Keratinocyte (primary cell): ENCODE measurements at regions not wholly inside any gene's neighbourhood (a gene's known extent, or its start where the extent isn't known, plus 50 kb on each side); places are given as distances from the start of the nearest gene placed in this dataset.

Experiments
- DNase-seq: peaks from one replicate; pipeline ENCODE4 v3.0.0-alpha.2; 2011; ENCODE audit warnings: low read depth, missing footprints, low spot score
- FAIRE-seq: peaks from 2 replicates; lab custom pipeline; 2011; peaks lifted over from hg19 to GRCh38; lab: Jason Lieb, UNC
- H2AFZ ChIP-seq: 2 replicates; pipeline ENCODE4 v1.6.0; 2012; ENCODE audit warnings: low read length, control low read depth, inconsistent platforms; ENCODE audit not compliant: control insufficient read depth
- H3K27ac ChIP-seq: 2 replicates; pipeline ENCODE4 v1.5.1; 2011; ENCODE audit warnings: low read length; ENCODE audit not compliant: control insufficient read depth, insufficient read depth
- H3K27me3 ChIP-seq: 3 replicates; pipeline ENCODE4 v1.6.0; 2011; ENCODE audit warnings: low read length; ENCODE audit not compliant: control insufficient read depth, insufficient read depth; ENCODE audit errors: extremely low read depth
- H3K36me3 ChIP-seq, 2 experiments: 2 replicates in 1 of 2; 3 replicates in 1 of 2; pipeline ENCODE4 v1.5.1; 2011; ENCODE audit warnings: low read length in 2 of 2, mild to moderate bottlenecking in 1 of 2; ENCODE audit not compliant: control insufficient read depth in 2 of 2, insufficient read depth in 2 of 2; ENCODE audit errors: extremely low read depth in 1 of 2
- H3K4me1 ChIP-seq: 3 replicates; pipeline ENCODE4 v1.5.1; 2011; ENCODE audit warnings: low read length; ENCODE audit not compliant: control insufficient read depth, insufficient read depth; ENCODE audit errors: extremely low read depth
- H3K4me2 ChIP-seq: 3 replicates; pipeline ENCODE4 v1.6.0; 2011; ENCODE audit warnings: low read depth, low read length; ENCODE audit not compliant: control insufficient read depth, insufficient read depth; ENCODE audit errors: extremely low read depth
- H3K4me3 ChIP-seq, 3 experiments: fragments of 200-600 bp in 1 of 3; sonication (generic) in 1 of 3; 2 replicates in 2 of 3; 3 replicates in 1 of 3; pipeline ENCODE4 v1.5.1; 2011 to 2016; ENCODE audit warnings: low read length in 3 of 3, mild to moderate bottlenecking in 3 of 3, control low read depth in 2 of 3, inconsistent platforms in 1 of 3, low read depth in 1 of 3, mixed read lengths in 1 of 3, mixed run types in 1 of 3, moderate library complexity in 1 of 3; ENCODE audit not compliant: control insufficient read depth in 2 of 3, insufficient read depth in 2 of 3; ENCODE audit errors: extremely low read depth in 1 of 3
- H3K79me2 ChIP-seq: 2 replicates; pipeline ENCODE4 v1.6.0; 2012; ENCODE audit warnings: low read length; ENCODE audit not compliant: control insufficient read depth, insufficient read depth
- H3K9ac ChIP-seq: 3 replicates; pipeline ENCODE4 v1.6.0; 2011; ENCODE audit warnings: low read length; ENCODE audit not compliant: control insufficient read depth, insufficient read depth; ENCODE audit errors: extremely low read depth
- H3K9me1 ChIP-seq: 3 replicates; pipeline ENCODE4 v1.6.0; 2011; ENCODE audit warnings: low read length; ENCODE audit not compliant: control insufficient read depth, insufficient read depth; ENCODE audit errors: extremely low read depth
- H3K9me3 ChIP-seq: 2 replicates; pipeline ENCODE4 v1.5.1; 2012; ENCODE audit warnings: low read depth, low read length; ENCODE audit not compliant: control insufficient read depth
- H4K20me1 ChIP-seq: 3 replicates; pipeline ENCODE4 v1.6.0; 2011; ENCODE audit warnings: low read length; ENCODE audit not compliant: control insufficient read depth, insufficient read depth; ENCODE audit errors: extremely low read depth
- CTCF ChIP-seq, 3 experiments: IDR thresholded peaks in 1 of 3; conservative IDR thresholded peaks in 1 of 3; optimal IDR thresholded peaks in 1 of 3; 2 replicates in 2 of 3; 3 replicates in 1 of 3; pipeline versions ENCODE3 to v1.5.1; 2011; ENCODE audit warnings: low read length in 3 of 3, mild to moderate bottlenecking in 3 of 3, moderate library complexity in 2 of 3, control low read depth in 1 of 3, inconsistent platforms in 1 of 3; ENCODE audit not compliant: insufficient read depth in 2 of 3; ENCODE audit errors: extremely low read depth in 1 of 3
- EZH2 ChIP-seq: IDR thresholded peaks from one replicate; pipeline ENCODE4 v1.6.1; 2012; ENCODE audit warnings: inconsistent platforms, mild to moderate bottlenecking, low read length, moderate library complexity
- dilution Hi-C: fragments of 300-500 bp; cut with MboI; formaldehyde crosslinking; loops from one replicate; pipeline ENCODE4 v1.7.0; 2020; ENCODE audit warnings: low sequenced_read_pairs; ENCODE audit not compliant: extremely low pct_ligation_motif_present

- no peak for TF ChIP-seq CTCF (optimal IDR thresholded peaks at IDR 0.05 in 1 of 3, IDR thresholded peaks at IDR 0.05 in 1 of 3, conservative IDR thresholded peaks at IDR 0.05 in 1 of 3; ENCODE audit: extremely low read depth in 1 of 3, insufficient read depth in 2 of 3, low read length in 3 of 3)
- TF ChIP-seq EZH2, result peak; percentile 28
- Histone ChIP-seq H3K79me2 (no peaks in the 10 kb centered on the region), H3K4me1 (no peaks in the 10 kb centered on the region), H3K9me1 (no peaks in the 10 kb centered on the region), H2AFZ (no peak overlapping the region), H3K9me3 (no peaks in the 10 kb centered on the region), H3K4me3 (no peak overlapping the region), H3K4me2 (no peak overlapping the region), H4K20me1 (no peaks in the 10 kb centered on the region), H3K27me3 (peaks cover 37% of the 10 kb centered on the region), H3K27ac (no peak overlapping the region), H3K36me3 (no peaks in the 10 kb centered on the region), H3K9ac (no peak overlapping the region)
- dilution Hi-C loops, result no loop called here
- FAIRE-seq (no peak), DNase-seq (no peak)
Measured at GRCh38 chr22:48490500-48491411, 1336.9 kb downstream of the BRD1 start.

DNA sequence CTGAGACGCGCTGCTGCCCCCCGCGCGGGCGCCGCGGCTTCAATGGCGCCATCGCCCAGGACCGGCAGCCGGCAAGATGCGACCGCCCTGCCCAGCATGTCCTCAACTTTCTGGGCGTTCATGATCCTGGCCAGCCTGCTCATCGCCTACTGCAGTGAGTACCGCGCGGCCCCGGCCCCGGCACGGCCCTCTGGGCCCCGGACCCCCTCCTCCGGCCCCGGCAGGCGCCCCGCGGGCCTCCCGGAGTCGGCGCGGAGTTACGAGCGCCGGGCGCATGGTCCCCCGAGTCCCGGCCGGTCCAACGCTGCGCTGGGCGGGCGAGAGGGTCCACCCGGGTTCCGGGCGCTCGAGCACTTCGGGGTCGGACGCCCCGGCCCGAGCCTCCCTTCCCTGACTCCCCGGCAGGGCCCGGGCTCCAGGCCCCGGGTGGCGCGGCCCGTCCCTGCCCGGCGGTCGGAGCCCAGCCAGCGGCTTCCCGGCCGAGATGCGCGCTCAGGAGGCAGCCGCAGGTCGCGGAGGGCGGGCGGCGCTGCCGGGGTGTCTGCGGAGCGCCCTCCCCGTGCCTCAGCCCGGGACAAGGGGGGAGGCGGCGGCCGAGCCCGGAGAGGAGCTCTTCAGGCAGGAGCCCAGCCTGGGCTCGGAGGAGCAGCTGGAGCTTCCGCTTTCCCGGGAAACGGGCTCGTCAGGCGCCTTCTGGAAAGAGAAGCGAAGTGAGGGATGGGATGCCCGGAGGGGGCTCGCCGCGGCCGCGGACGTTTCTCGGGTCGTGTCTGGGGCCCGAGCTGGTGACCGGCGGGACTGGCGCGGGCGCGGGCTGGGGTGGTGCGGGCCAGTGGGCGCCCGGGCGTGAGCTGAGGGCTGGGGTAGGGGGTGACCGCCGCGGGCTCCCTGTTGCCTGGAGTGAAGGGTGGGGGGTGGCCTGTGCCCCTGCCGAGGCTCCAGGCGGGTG lies 1337.8 kb downstream of the BRD1 start:
- no peak for DNase-seq
- dilution Hi-C loops, result no loop called here
- Histone ChIP-seq H3K79me2 (no peaks in the 10 kb centered on the region), H3K9me3 (no peaks in the 10 kb centered on the region), H3K36me3 (no peaks in the 10 kb centered on the region), H3K4me1 (no peaks in the 10 kb centered on the region), H3K9me1 (no peaks in the 10 kb centered on the region), H3K9ac (no peak overlapping the region), H3K27ac (no peak overlapping the region), H3K27me3 (peaks cover 37% of the 10 kb centered on the region), H3K4me3 (peak overlapping the region in 1 of 3 experiments; percentile 7), H4K20me1 (no peaks in the 10 kb centered on the region), H3K4me2 (peak overlapping the region; percentile 37), H2AFZ (no peak overlapping the region)
- TF ChIP-seq CTCF (optimal IDR thresholded peaks at IDR 0.05 in 1 of 3, IDR thresholded peaks at IDR 0.05 in 1 of 3, conservative IDR thresholded peaks at IDR 0.05 in 1 of 3; ENCODE audit: extremely low read depth in 1 of 3, insufficient read depth in 2 of 3, low read length in 3 of 3) (no peak), EZH2 (peak; percentile 80)
- FAIRE-seq, result no peak
